ENCODE measurements at regions not wholly inside any gene's neighbourhood (a gene's known extent, or its start where the extent isn't known, plus 50 kb on each side); places are given as distances from the start of the nearest gene placed in this dataset.
"Not testable (repeated sequence)": the region's sequence is repeated elsewhere in the genome, so short reads cannot be mapped to it uniquely, and the experiment has no call there.

GRCh38 chr10:53406532-53406931 lies 633.9 kb upstream of the MBL2 start:
- H3K4me3 ChIP-seq (ENCODE audit: insufficient read depth, low read depth, low read length), result no peak overlapping the region
- no peak for DNase-seq
- no peaks in the 10 kb centered on the region for H3K27me3 ChIP-seq (ENCODE audit: control insufficient read depth, insufficient read depth, low read length)
- no peaks in the 10 kb centered on the region for H3K36me3 ChIP-seq (replicated peaks; ENCODE audit: control insufficient read depth, insufficient read depth, low read length)

GRCh38 chr10:53403688-53404087 lies 631.1 kb upstream of the MBL2 start:
- Histone ChIP-seq H3K4me3 (ENCODE audit: insufficient read depth, low read depth, low read length) (no peak overlapping the region), H3K36me3 (replicated peaks; ENCODE audit: control insufficient read depth, insufficient read depth, low read length) (no peaks in the 10 kb centered on the region), H3K27me3 (ENCODE audit: control insufficient read depth, insufficient read depth, low read length) (no peaks in the 10 kb centered on the region)
- DNase-seq, result no peak

- no peak for DNase-seq
- Histone ChIP-seq H3K36me3 (replicated peaks; ENCODE audit: control insufficient read depth, insufficient read depth, low read length) (no peaks in the 10 kb centered on the region), H3K27me3 (ENCODE audit: control insufficient read depth, insufficient read depth, low read length) (no peaks in the 10 kb centered on the region), H3K4me3 (ENCODE audit: insufficient read depth, low read depth, low read length) (no peak overlapping the region)
Measured at GRCh38 chr10:53402594-53402993, 630.0 kb upstream of the MBL2 start.

- H3K4me3 ChIP-seq (ENCODE audit: insufficient read depth, low read depth, low read length), result no peak overlapping the region
- no peaks in the 10 kb centered on the region for H3K36me3 ChIP-seq (replicated peaks; ENCODE audit: control insufficient read depth, insufficient read depth, low read length)
- no peaks in the 10 kb centered on the region for H3K27me3 ChIP-seq (ENCODE audit: control insufficient read depth, insufficient read depth, low read length)
- no peak for DNase-seq
Measured at GRCh38 chr10:53401536-53401935, 629.0 kb upstream of the MBL2 start.

GRCh38 chr10:53396876-53397275 lies 624.3 kb upstream of the MBL2 start:
- H3K4me3 ChIP-seq (ENCODE audit: insufficient read depth, low read depth, low read length), result no peak overlapping the region
- DNase-seq, result no peak
- H3K36me3 ChIP-seq (replicated peaks; ENCODE audit: control insufficient read depth, insufficient read depth, low read length), result no peaks in the 10 kb centered on the region
- H3K27me3 ChIP-seq (ENCODE audit: control insufficient read depth, insufficient read depth, low read length), result no peaks in the 10 kb centered on the region

GRCh38 chr10:53395449-53395848 lies 622.9 kb upstream of the MBL2 start:
- DNase-seq, result no peak

GRCh38 chr10:53387562-53387961 lies 615.0 kb upstream of the MBL2 start:
- H3K4me3 ChIP-seq (ENCODE audit: insufficient read depth, low read depth, low read length), result no peak overlapping the region

More at GRCh38 chr10:53395449-53395848, 622.9 kb upstream of the MBL2 start:
- Histone ChIP-seq H3K4me3 (ENCODE audit: insufficient read depth, low read depth, low read length) (no peak overlapping the region), H3K27me3 (ENCODE audit: control insufficient read depth, insufficient read depth, low read length) (no peaks in the 10 kb centered on the region), H3K36me3 (replicated peaks; ENCODE audit: control insufficient read depth, insufficient read depth, low read length) (no peaks in the 10 kb centered on the region)

GRCh38 chr10:53382543-53382942 lies 610.0 kb upstream of the MBL2 start:
- Histone ChIP-seq H3K36me3 (replicated peaks; ENCODE audit: control insufficient read depth, insufficient read depth, low read length) (no peaks in the 10 kb centered on the region), H3K27me3 (ENCODE audit: control insufficient read depth, insufficient read depth, low read length) (no peaks in the 10 kb centered on the region), H3K4me3 (ENCODE audit: insufficient read depth, low read depth, low read length) (no peak overlapping the region)
- DNase-seq, result no peak

More at GRCh38 chr10:53387562-53387961, 615.0 kb upstream of the MBL2 start:
- DNase-seq, result no peak
- H3K27me3 ChIP-seq (ENCODE audit: control insufficient read depth, insufficient read depth, low read length), result no peaks in the 10 kb centered on the region
- H3K36me3 ChIP-seq (replicated peaks; ENCODE audit: control insufficient read depth, insufficient read depth, low read length), result no peaks in the 10 kb centered on the region

- Histone ChIP-seq H3K36me3 (replicated peaks; ENCODE audit: control insufficient read depth, insufficient read depth, low read length) (no peaks in the 10 kb centered on the region), H3K4me3 (ENCODE audit: insufficient read depth, low read depth, low read length) (no peak overlapping the region), H3K27me3 (ENCODE audit: control insufficient read depth, insufficient read depth, low read length) (no peaks in the 10 kb centered on the region)
- DNase-seq, result no peak
Measured at GRCh38 chr10:53379956-53380355, 607.4 kb upstream of the MBL2 start.

GRCh38 chr10:53370347-53370746 lies 597.8 kb upstream of the MBL2 start:
- Histone ChIP-seq H3K4me3 (ENCODE audit: insufficient read depth, low read depth, low read length) (no peak overlapping the region), H3K27me3 (ENCODE audit: control insufficient read depth, insufficient read depth, low read length) (no peaks in the 10 kb centered on the region), H3K36me3 (replicated peaks; ENCODE audit: control insufficient read depth, insufficient read depth, low read length) (no peaks in the 10 kb centered on the region)
- DNase-seq, result no peak

- no peak overlapping the region for H3K4me3 ChIP-seq (ENCODE audit: insufficient read depth, low read depth, low read length)
- no peaks in the 10 kb centered on the region for H3K27me3 ChIP-seq (ENCODE audit: control insufficient read depth, insufficient read depth, low read length)
- H3K36me3 ChIP-seq (replicated peaks; ENCODE audit: control insufficient read depth, insufficient read depth, low read length), result no peaks in the 10 kb centered on the region
- DNase-seq, result no peak
Measured at GRCh38 chr10:53361936-53362335, 589.4 kb upstream of the MBL2 start.

- Histone ChIP-seq H3K4me3 (ENCODE audit: insufficient read depth, low read depth, low read length) (no peak overlapping the region), H3K27me3 (ENCODE audit: control insufficient read depth, insufficient read depth, low read length) (no peaks in the 10 kb centered on the region), H3K36me3 (replicated peaks; ENCODE audit: control insufficient read depth, insufficient read depth, low read length) (no peaks in the 10 kb centered on the region)
- no peak for DNase-seq
Measured at GRCh38 chr10:53361281-53361680, 588.7 kb upstream of the MBL2 start.

GRCh38 chr10:53358978-53359377 lies 586.4 kb upstream of the MBL2 start:
- not testable (repeated sequence) for DNase-seq; H3K4me3 ChIP-seq (ENCODE audit: insufficient read depth, low read depth, low read length); H3K27me3 ChIP-seq (ENCODE audit: control insufficient read depth, insufficient read depth, low read length); H3K36me3 ChIP-seq (replicated peaks; ENCODE audit: control insufficient read depth, insufficient read depth, low read length)

GRCh38 chr10:53358536-53358935 lies 586.0 kb upstream of the MBL2 start:
- DNase-seq, result no peak
- Histone ChIP-seq H3K27me3 (ENCODE audit: control insufficient read depth, insufficient read depth, low read length) (no peaks in the 10 kb centered on the region), H3K36me3 (replicated peaks; ENCODE audit: control insufficient read depth, insufficient read depth, low read length) (no peaks in the 10 kb centered on the region), H3K4me3 (ENCODE audit: insufficient read depth, low read depth, low read length) (no peak overlapping the region)

GRCh38 chr10:53357587-53357986 lies 585.0 kb upstream of the MBL2 start:
- no peak overlapping the region for H3K4me3 ChIP-seq (ENCODE audit: insufficient read depth, low read depth, low read length)
- DNase-seq, result no peak
- H3K36me3 ChIP-seq (replicated peaks; ENCODE audit: control insufficient read depth, insufficient read depth, low read length), result no peaks in the 10 kb centered on the region
- H3K27me3 ChIP-seq (ENCODE audit: control insufficient read depth, insufficient read depth, low read length), result no peaks in the 10 kb centered on the region

GRCh38 chr10:53356616-53357349 lies 584.2 kb upstream of the MBL2 start:
- Histone ChIP-seq H3K4me3 (ENCODE audit: insufficient read depth, low read depth, low read length) (no peak overlapping the region), H3K36me3 (replicated peaks; ENCODE audit: control insufficient read depth, insufficient read depth, low read length) (no peaks in the 10 kb centered on the region), H3K27me3 (ENCODE audit: control insufficient read depth, insufficient read depth, low read length) (no peaks in the 10 kb centered on the region)
- DNase-seq, result no peak

Data from H7 (cell line).